C4-2B (cell line): ENCODE measurements at regions not wholly inside any gene's neighbourhood (a gene's known extent, or its start where the extent isn't known, plus 50 kb on each side); places are given as distances from the start of the nearest gene placed in this dataset.

Experiments
- H3K27ac ChIP-seq: fragments of 450-650 bp; 2 replicates; pipeline ENCODE4 v1.5.1; 2017
- ZFX ChIP-seq: fragments of 450-650 bp; IDR thresholded peaks from 2 replicates; pipeline ENCODE4 v1.6.1; 2017
- TF ChIP-seq, protein P1 (sequence below): fragments of 450-650 bp; conservative IDR thresholded peaks from 2 replicates; pipeline ENCODE4 v1.5.1; 2017; ENCODE audit warnings: mild to moderate bottlenecking

DNA sequence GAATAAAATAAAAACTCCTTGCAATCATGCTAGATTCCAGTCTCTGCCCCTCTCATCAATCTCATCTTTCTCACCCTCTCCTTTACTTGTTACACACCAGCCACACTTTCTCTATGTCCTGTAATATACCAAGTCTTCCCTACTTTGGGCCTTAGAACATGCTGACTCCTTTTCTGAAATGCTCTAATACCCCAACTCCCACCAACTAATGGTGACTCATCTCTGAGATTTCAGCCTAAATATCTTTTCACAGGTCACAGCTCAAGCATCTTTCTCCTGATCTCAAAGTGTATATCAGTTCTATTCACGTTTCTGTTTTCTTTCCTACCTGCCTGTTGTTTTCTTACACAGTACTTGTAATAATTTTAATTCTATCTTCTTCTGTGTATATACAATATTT, 378.9 kb upstream of the PRICKLE1 start:
- no peak overlapping the region for H3K27ac ChIP-seq
- no peak for TF ChIP-seq ZFX
- TF ChIP-seq, protein P1, sequence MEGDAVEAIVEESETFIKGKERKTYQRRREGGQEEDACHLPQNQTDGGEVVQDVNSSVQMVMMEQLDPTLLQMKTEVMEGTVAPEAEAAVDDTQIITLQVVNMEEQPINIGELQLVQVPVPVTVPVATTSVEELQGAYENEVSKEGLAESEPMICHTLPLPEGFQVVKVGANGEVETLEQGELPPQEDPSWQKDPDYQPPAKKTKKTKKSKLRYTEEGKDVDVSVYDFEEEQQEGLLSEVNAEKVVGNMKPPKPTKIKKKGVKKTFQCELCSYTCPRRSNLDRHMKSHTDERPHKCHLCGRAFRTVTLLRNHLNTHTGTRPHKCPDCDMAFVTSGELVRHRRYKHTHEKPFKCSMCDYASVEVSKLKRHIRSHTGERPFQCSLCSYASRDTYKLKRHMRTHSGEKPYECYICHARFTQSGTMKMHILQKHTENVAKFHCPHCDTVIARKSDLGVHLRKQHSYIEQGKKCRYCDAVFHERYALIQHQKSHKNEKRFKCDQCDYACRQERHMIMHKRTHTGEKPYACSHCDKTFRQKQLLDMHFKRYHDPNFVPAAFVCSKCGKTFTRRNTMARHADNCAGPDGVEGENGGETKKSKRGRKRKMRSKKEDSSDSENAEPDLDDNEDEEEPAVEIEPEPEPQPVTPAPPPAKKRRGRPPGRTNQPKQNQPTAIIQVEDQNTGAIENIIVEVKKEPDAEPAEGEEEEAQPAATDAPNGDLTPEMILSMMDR: no peak

DNA sequence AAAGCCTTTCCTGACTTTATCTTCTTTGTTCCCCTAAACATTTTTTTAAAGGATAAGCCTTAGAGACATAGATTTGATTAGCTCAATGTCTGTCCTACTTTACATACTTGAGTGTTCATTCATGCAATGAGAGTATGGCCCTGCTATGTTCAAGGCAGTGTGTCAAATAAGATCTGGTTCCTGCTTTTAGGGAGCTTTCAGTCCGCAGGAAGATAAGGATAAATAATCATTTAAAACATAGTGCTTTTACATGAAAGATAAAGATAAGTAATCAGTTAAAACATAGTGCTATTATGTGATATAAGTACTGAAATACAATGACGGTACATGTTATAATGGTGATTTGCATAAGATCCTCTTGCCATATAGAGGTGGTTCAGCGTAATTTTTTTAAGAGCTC, 378.3 kb upstream of the PRICKLE1 start:
- no peak overlapping the region for H3K27ac ChIP-seq
- no peak for TF ChIP-seq ZFX
- TF ChIP-seq, protein P1: no peak

DNA sequence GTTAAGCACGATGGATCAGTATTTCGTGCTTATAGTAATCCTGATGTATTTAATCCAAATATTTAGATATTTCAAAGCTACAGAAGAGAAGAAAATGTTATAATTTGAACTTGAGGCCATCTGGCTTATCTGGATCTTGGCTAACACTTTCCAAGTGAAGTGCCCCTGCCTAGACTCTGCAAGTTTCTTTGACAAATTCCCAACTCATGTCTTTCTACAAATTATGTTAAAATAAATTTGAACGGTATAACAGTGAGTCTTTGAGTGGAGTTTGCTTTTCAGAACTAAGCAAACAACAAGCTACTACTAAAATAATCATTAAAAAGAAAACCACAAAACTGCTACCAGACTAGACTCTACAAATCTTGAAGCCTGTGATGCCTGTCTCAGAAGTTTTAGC, 374.4 kb upstream of the PRICKLE1 start:
- H3K27ac ChIP-seq: no peak overlapping the region

DNA sequence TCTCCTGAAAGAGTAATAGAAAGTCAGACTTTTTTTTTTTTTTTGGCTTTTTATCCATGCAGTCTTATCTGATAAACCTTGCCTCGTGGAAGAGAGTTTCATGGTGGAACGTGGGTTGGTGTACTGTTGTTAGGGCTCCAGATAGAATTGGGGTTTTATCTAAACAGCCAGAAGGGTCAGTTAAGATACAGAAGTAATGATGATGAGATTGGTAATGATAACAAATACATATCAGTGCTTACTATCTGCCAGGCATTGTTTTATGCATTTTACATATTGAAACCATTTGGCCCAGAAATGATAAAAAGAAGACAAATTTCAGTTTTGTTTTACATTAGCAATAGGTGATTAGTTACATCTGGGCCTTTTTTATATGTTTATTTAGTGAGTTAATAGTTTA, 372.8 kb upstream of the PRICKLE1 start:
- no peak overlapping the region for H3K27ac ChIP-seq
- TF ChIP-seq, protein P1: no peak
- no peak for TF ChIP-seq ZFX

More for the DNA sequence above, 374.4 kb upstream of the PRICKLE1 start:
- TF ChIP-seq, protein P1: no peak
- TF ChIP-seq ZFX: no peak

DNA sequence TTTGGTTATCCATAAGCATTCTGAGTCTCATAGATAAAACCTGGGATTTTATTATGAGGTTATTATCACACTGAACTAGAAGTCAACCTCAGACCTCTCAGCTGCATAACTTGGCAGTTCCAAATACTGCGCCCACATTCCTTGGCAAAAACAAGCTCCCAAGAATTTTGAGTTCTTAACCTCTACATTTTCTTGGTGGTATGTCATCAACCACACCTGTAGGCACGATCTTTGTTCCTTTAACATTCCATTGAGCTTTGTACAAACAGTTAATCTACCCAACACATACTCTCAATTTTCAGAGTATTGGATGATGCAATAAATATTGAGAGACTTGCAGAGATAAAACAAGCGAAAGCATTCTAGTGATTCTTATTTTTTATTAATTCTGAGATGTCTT, 371.8 kb upstream of the PRICKLE1 start:
- no peak overlapping the region for H3K27ac ChIP-seq
- TF ChIP-seq, protein P1: no peak
- TF ChIP-seq ZFX: no peak

DNA sequence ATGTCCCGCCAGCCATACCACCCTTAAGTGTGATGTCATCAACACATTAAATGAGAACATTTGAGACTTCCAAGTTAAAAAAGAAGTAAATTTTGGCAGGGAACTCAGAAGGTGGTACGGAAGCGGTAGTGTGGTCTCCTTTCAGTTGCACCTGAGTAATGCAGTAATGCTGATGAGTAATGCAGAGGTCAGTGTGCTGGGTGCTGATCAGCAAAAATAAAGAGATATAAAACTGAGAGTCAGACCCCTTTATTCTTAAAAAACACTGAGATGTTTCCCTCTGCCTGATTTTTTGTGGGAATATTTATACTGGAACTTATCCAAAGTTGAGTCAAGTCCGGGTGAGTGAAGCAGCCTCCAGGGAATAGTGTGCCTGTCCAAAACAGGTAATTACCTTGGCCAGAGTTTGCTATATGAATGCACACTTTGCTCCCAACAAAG, 370.6 kb upstream of the PRICKLE1 start:
- no peak overlapping the region for H3K27ac ChIP-seq

DNA sequence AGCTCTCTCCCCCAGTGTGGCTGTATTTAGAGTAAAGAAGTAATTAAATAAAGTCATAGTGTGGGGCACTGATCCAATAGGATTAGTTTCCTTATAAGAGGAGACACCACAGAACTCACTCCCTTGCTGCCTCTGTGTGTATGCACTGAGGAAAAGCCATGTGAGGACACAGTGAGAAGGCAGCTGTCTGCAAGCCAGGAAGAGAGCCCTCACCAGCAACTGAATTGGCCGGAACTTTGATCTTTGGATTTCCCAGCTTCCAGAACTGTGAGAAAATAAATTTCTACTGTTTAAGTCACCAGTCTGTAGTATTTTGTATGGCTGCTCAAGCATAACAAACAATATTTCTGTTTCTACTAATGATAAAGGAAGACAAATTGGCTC, 368.7 kb upstream of the PRICKLE1 start:
- H3K27ac ChIP-seq: no peak overlapping the region
- no peak for TF ChIP-seq ZFX
- TF ChIP-seq, protein P1: no peak

More for the DNA sequence above, 370.6 kb upstream of the PRICKLE1 start:
- no peak for TF ChIP-seq ZFX
- TF ChIP-seq, protein P1: no peak
